NCI-H146 treated with DMSO at 0.1 percent for 48 hours (cell line): ENCODE measurements at regions not wholly inside any gene's neighbourhood (a gene's known extent, or its start where the extent isn't known, plus 50 kb on each side); places are given as distances from the start of the nearest gene placed in this dataset.
"Not testable (repeated sequence)": the region's sequence is repeated elsewhere in the genome, so short reads cannot be mapped to it uniquely, and the experiment has no call there.

Source experiments
- DNase-seq: peaks from one replicate; lab custom pipeline; 2025; ENCODE audit not compliant: unreplicated experiment; lab: John Stamatoyannopoulos, UW

DNA sequence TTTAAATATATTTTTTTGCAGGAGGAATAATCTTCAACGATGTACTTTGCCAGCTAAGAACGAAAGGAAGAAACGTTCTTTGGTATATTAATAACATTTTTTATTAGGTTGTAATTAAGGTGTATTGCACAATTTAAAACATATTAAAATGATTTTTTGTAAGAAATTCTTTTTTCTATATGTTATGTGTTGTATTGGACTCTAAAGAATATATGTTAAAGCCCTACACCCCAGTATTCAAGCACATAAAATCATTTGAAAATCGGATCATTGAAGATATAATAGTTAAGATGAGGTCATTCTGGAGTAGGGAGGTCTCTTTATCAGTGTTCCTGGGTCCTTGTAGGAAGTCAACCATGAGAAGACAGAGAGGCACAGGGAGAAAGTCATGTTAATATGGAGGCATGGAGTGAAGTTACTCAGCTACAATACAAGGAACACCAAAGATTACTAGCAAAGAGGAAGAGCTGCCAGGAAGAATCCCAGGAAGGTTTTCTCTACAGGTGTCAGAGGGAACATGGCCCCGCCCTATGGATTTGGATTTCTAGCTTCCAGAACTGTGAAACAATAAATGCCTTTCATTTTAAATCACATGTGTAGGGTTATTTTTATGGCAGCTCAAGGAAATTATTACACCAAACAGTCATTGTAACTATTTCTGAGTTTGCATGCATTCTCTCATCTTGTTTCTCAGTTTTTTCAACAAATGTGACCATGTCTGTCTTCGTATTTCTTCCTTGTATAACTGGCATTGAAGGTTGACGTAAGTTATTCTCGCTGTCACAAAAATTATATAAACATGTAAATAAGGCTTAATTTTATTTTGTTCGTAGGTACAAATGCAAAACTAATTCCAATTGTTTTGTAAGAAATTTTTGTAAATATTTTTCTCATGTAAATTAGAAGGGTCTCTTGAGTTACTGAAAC, 75.4 kb upstream of the VPREB1 start:
- DNase-seq: no peak

DNA sequence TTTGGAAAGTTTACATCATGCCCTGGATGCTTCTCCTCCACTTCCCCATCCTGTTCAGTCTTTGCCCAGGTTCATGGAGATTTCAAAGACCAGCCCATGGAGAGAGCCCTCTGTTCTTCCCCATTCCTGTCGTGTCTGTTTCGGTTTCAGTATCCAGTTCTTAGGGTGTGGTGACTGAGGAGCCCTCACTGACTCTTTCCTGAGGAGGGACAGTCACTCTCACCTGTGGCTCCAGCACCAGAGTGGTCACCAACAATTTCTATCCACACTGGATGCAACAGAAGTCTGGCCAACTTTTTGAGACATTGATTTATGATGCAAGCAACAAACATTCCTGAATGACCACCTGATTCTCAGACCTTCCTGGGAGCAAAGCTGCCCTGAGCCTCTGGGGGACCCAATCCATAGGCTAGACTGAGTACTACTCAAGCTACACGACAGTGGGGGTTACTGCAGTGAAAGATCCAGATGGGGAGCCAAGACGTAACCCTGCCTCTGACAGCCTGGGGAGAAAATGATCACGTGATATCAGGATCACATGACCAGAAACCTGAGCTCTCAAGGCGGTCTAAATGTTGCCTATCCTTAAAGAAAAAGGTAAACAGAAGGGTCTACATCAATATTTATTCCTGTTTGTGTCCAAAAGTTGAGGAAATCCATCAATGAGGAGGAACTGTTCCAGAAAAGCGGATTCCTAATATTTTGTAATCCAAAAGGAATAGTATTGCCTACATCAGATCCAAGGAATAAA, 76.2 kb upstream of the VPREB1 start:
- no peak for DNase-seq

- DNase-seq: no peak
Measured at GRCh38 chr22:22167791-22168189, 76.8 kb upstream of the VPREB1 start.

- DNase-seq: no peak
Measured at GRCh38 chr22:22166941-22167713, 77.5 kb upstream of the VPREB1 start.

DNA sequence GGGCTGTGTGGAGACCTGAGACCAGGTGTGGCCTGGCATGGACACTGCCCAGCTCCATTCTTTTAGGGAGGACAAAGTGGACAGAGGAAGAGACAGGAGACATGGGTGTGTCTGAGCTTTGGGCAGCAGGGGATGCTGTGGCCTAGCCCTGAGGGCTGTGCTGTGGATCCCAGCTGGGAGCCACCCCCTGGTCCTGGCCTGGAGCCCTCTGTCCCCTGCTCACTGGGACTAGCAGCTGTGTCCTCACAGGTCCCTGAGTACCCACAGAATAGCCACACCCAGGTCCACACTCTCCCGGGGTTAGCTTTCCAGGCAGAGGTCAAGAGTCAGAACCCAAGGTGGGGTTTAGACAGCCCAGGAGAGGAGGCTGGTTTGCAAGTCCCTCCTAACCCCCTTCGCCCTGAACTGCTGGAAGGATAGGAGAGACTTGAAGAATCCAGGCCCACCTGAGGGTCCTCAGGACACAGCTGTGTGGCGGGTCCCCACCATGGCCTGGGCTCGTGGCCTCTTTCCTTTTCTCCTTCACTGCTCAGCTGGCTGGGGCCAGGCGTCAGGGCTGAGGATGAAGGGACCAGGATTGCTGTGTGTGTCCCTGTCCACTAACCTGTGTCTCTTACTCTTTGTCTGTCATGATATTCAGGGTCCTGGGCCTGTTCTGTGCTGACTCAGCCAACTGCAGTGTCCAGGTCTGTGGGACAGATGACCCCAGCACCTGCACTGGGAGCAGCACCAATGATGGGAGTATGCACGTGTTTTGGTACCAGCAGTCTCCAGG, 78.5 kb upstream of the VPREB1 start:
- DNase-seq: no peak

- no peak for DNase-seq
Measured at GRCh38 chr22:22164541-22165272, 79.9 kb upstream of the VPREB1 start.

DNA sequence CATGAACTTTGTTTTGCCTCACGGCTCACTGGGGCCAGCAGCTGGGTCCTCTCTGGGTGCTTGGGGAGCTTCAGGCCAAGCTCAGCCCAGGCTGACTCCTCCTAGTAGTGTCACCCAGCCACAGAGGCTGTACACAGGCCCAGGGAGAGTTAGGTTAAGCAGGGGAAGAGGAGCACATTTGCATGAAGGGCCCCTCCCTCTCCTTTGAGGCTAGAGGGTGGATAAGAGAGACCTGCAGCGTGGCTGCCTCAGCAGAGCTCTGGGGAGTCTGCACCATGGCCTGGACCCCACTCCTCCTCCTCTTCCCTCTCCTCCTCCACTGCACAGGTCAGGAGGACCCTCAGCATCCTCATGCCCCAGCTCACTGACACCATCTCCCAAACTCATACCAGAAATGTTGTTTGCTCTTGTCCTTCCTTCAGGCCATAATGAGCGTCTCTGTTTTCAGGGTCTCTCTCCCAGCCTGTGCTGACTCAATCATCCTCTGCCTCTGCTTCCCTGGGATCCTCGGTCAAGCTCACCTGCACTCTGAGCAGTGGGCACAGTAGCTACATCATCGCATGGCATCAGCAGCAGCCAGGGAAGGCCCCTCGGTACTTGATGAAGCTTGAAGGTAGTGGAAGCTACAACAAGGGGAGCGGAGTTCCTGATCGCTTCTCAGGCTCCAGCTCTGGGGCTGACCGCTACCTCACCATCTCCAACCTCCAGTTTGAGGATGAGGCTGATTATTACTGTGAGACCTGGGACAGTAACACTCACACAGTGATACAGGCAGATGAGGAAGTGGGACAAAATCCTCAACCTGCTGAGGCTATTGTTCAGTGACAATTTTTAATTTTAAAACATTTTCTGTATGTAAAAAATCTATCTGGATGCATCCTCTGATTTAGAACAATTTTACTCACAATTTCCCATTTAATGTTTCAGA, 82.4 kb upstream of the VPREB1 start:
- DNase-seq: no peak

- DNase-seq: not testable (repeated sequence)
Measured at GRCh38 chr22:22160768-22161167, 83.8 kb upstream of the VPREB1 start.

- no peak for DNase-seq
Measured at GRCh38 chr22:22159384-22159783, 85.2 kb upstream of the VPREB1 start.

GRCh38 chr22:22158965-22159364, 85.6 kb upstream of the VPREB1 start:
- DNase-seq: no peak

GRCh38 chr22:22158207-22158816, 86.3 kb upstream of the VPREB1 start:
- no peak for DNase-seq

- DNase-seq: no peak
Measured at GRCh38 chr22:22157348-22157725, 87.2 kb upstream of the VPREB1 start.

GRCh38 chr22:22156716-22157347, 87.8 kb upstream of the VPREB1 start:
- peak; percentile 45 for DNase-seq

- no peak for DNase-seq
Measured at GRCh38 chr22:22156348-22156715, 88.3 kb upstream of the VPREB1 start.

GRCh38 chr22:22155607-22156006, 89.0 kb upstream of the VPREB1 start:
- DNase-seq: no peak

- DNase-seq: no peak
Measured at GRCh38 chr22:22155146-22155545, 89.4 kb upstream of the VPREB1 start.

- DNase-seq: no peak
Measured at GRCh38 chr22:22154040-22154439, 90.5 kb upstream of the VPREB1 start.

DNA sequence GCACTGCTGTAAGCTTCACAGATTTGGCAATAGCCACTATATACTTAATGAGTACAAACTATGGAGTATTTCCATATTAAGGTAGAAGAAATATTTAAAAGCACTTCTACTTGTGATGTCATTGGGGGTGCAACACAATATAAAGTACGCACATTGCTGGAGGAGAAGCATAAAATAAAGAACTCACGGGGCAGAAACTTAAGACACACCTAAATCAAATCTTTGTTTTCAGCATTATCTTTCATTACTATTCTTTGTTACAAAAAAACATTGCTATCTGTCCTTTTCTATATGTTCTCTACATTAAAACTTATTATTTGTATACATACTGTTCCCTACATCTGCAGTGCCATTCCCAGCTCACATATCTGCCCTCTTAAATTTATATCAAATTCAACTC, 93.3 kb upstream of the VPREB1 start:
- DNase-seq: no peak
